ENCODE measurements at regions not wholly inside any gene's neighbourhood (a gene's known extent, or its start where the extent isn't known, plus 50 kb on each side); places are given as distances from the start of the nearest gene placed in this dataset.

DNA sequence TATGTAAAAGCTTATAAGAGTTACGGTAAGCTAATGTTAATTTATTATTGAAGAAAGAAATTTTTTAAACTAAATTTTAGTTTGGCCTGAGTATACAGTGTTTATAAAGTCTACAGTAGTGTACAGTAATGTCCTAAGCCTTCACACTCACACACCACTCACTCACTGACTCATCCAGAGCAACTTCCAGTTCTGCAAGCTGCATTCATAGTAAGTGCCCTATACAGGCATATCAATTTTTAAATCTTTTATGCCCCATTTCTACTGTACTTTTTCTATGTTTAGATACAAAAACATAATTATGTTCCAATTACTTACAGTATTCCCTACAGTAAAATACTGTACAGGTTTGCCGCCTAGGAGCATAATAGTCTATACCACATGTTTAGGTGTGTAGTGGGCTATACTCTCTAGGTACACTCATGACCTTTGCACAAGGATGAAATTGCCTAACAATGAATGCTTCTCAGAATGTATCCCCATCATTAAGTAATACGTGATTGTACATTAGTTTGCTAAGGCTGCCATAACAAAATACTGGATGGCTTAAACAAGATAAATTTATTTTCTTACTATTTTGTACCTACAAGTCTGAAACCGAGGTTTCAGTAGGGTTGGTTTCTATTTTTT, 333.8 kb upstream of the PCDH7 start:
- no peak for TF ChIP-seq SP2 (IDR thresholded peaks at IDR 0.05; ENCODE audit: low read length)
- TF ChIP-seq GABPA (IDR thresholded peaks at IDR 0.05; ENCODE audit: borderline replicate concordance, insufficient read depth, low read length), result no peak
- no peak for TF ChIP-seq RNF2 (IDR thresholded peaks at IDR 0.05; ENCODE audit: borderline replicate concordance, low read depth, low read length, missing control alignments, poor library complexity, severe bottlenecking)
- no peak for TF ChIP-seq POLR2AphosphoS5 (IDR thresholded peaks at IDR 0.05; ENCODE audit: low read depth, low read length)
- TF ChIP-seq POLR2A (IDR thresholded peaks at IDR 0.05; ENCODE audit: control extremely low read depth in 1 of 2, low read depth in 2 of 2, low read length in 2 of 2), result no peak
- TF ChIP-seq, protein P1, sequence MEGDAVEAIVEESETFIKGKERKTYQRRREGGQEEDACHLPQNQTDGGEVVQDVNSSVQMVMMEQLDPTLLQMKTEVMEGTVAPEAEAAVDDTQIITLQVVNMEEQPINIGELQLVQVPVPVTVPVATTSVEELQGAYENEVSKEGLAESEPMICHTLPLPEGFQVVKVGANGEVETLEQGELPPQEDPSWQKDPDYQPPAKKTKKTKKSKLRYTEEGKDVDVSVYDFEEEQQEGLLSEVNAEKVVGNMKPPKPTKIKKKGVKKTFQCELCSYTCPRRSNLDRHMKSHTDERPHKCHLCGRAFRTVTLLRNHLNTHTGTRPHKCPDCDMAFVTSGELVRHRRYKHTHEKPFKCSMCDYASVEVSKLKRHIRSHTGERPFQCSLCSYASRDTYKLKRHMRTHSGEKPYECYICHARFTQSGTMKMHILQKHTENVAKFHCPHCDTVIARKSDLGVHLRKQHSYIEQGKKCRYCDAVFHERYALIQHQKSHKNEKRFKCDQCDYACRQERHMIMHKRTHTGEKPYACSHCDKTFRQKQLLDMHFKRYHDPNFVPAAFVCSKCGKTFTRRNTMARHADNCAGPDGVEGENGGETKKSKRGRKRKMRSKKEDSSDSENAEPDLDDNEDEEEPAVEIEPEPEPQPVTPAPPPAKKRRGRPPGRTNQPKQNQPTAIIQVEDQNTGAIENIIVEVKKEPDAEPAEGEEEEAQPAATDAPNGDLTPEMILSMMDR (IDR thresholded peaks at IDR 0.05; ENCODE audit: control extremely low read depth in 1 of 3, insufficient read depth in 1 of 3, low read depth in 1 of 3, low read length in 3 of 3), result no peak
